Stomach (tissue), 8 donors: ENCODE measurements at regions not wholly inside any gene's neighbourhood (a gene's known extent, or its start where the extent isn't known, plus 50 kb on each side); places are given as distances from the start of the nearest gene placed in this dataset.

ENCODE experiments used
- DNase-seq, 2 donors: peaks; one replicate each; pipeline versions ENCODE4 v3.0.0 to v3.0.0-alpha.2; 2013 to 2019
- H3K27ac ChIP-seq, 5 donors: fragments of 200-600 bp in 4 of 5; sonication (generic) in 4 of 5; one replicate each; pipeline ENCODE4 v1.5.1; 2013 to 2019; ENCODE audit warnings: mild to moderate bottlenecking in 1 of 5, moderate library complexity in 1 of 5
- H3K27me3 ChIP-seq, 3 donors: fragments of 200-600 bp; sonication (generic); one replicate each; pipeline ENCODE4 v1.5.1; 2017 to 2019; ENCODE audit warnings: mixed run types in 1 of 3
- H3K36me3 ChIP-seq, 4 donors: fragments of 200-600 bp; sonication (generic); 1 replicate in 3 of 4; 2 replicates in 1 of 4; pipeline ENCODE4 v1.5.1; 2016 to 2019
- H3K4me1 ChIP-seq, 4 donors: fragments of 200-600 bp; sonication (generic); one replicate each; pipeline ENCODE4 v1.5.1; 2016 to 2019
- H3K4me3 ChIP-seq, 4 donors: fragments of 200-600 bp; sonication (generic) in 3 of 4; one replicate each; pipeline ENCODE4 v1.5.1; 2016 to 2019; ENCODE audit warnings: mild to moderate bottlenecking in 1 of 4
- H3K9me3 ChIP-seq, 4 donors: fragments of 200-600 bp; sonication (generic); one replicate each; pipeline ENCODE4 v1.5.1; 2016 to 2019
- EP300 ChIP-seq: sonication (generic); formaldehyde crosslinking; IDR thresholded peaks from one replicate; pipeline ENCODE4 v1.6.1; 2017; ENCODE audit warnings: antibody characterized with exemption
- POLR2A ChIP-seq, 4 donors: fragments of 450-650 bp; IDR thresholded peaks; one replicate each; pipeline ENCODE4 v1.6.1; 2016; ENCODE audit warnings: antibody characterized with exemption in 4 of 4, control low read depth in 2 of 4, mild to moderate bottlenecking in 1 of 4, moderate library complexity in 1 of 4
- POLR2AphosphoS5 ChIP-seq, 3 donors: sonication (generic); formaldehyde crosslinking; IDR thresholded peaks; one replicate each; pipeline ENCODE4 v1.6.1; 2016; ENCODE audit warnings: antibody characterized with exemption in 3 of 3
- WGBS, 5 donors: extraction: QIAGEN DNeasy Blood & Tissue Kit in 3 of 5; methylation state at CpG; one replicate each; pipeline versions ENCODE4 v1.1.5 to v1.1.7; 2013 to 2018; 5-methylcytosine and 5-hydroxymethylcytosine counted together
- intact Hi-C: fragments of 100-400 bp; cut with DNase I; formaldehyde crosslinking; loops from one replicate; pipeline ENCODE4 v1.15.1; 2023; ENCODE audit warnings: low total_unique reads
- TF ChIP-seq, protein P1 (sequence below), 7 experiments: fragments of 450-650 bp in 4 of 7; fragments of 200-600 bp in 3 of 7; sonication (generic) in 3 of 7; IDR thresholded peaks; one replicate each; pipeline ENCODE4 v1.5.1; 2016 to 2019; ENCODE audit warnings: antibody characterized with exemption in 7 of 7, control low read depth in 2 of 7, mild to moderate bottlenecking in 1 of 7
- donor health status: healthy with polysubstance abuse.
- donor health status: Bipolar disorder and iron deficiency.
- donor health status: healthy.

GRCh38 chr9:31005086-31005665 lies 1379.3 kb upstream of the ACO1 start:
- no peak overlapping the region for H3K27ac ChIP-seq
- H3K36me3 ChIP-seq = no peaks in the 10 kb centered on the region
- no peak for TF ChIP-seq POLR2A (IDR thresholded peaks at IDR 0.05)
- TF ChIP-seq EP300 = no peak
- TF ChIP-seq, protein P1, sequence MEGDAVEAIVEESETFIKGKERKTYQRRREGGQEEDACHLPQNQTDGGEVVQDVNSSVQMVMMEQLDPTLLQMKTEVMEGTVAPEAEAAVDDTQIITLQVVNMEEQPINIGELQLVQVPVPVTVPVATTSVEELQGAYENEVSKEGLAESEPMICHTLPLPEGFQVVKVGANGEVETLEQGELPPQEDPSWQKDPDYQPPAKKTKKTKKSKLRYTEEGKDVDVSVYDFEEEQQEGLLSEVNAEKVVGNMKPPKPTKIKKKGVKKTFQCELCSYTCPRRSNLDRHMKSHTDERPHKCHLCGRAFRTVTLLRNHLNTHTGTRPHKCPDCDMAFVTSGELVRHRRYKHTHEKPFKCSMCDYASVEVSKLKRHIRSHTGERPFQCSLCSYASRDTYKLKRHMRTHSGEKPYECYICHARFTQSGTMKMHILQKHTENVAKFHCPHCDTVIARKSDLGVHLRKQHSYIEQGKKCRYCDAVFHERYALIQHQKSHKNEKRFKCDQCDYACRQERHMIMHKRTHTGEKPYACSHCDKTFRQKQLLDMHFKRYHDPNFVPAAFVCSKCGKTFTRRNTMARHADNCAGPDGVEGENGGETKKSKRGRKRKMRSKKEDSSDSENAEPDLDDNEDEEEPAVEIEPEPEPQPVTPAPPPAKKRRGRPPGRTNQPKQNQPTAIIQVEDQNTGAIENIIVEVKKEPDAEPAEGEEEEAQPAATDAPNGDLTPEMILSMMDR (IDR thresholded peaks at IDR 0.05) = no peak
- no peak for DNase-seq
- H3K9me3 ChIP-seq = no peaks in the 10 kb centered on the region
- no peak overlapping the region for H3K4me3 ChIP-seq
- 83 to 90% (median 90%) methylated on average over 4 of the region's 4 CpGs for WGBS, 5 donors
- intact Hi-C loops = no loop called here
- no peaks in the 10 kb centered on the region for H3K27me3 ChIP-seq
- no peaks in the 10 kb centered on the region for H3K4me1 ChIP-seq

- Histone ChIP-seq H3K9me3 (no peaks in the 10 kb centered on the region), H3K4me3 (no peak overlapping the region), H3K4me1 (no peaks in the 10 kb centered on the region), H3K27me3 (no peaks in the 10 kb centered on the region), H3K36me3 (no peaks in the 10 kb centered on the region), H3K27ac (no peak overlapping the region)
- intact Hi-C loops = no loop called here
- TF ChIP-seq, protein P1 (IDR thresholded peaks at IDR 0.05) = no peak
- no peak for TF ChIP-seq POLR2AphosphoS5 (IDR thresholded peaks at IDR 0.05)
- no peak for TF ChIP-seq POLR2A (IDR thresholded peaks at IDR 0.05)
- TF ChIP-seq EP300 = no peak
- DNase-seq = no peak
These were observed 1371.1 kb upstream of the ACO1 start for GRCh38 chr9:31013371-31013770.

DNA sequence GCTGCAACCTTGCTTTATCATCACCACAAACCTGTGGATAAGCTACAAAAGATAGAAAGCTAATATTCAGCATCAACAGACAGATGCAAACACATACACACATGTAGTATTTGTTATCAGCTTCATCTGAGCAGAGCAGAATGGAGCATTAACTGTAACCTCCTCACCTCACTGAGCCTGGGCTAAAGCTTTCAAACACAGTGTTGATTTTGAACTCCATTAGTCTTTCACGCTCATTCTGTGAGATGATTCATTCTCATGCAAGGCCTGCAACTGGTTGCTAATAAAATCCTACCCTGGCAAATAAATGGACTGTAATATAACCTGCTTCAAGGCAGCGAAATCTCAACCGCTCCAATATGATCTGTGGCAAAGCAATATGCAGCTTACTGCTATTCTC lies 1360.6 kb upstream of the ACO1 start:
- TF ChIP-seq POLR2A (IDR thresholded peaks at IDR 0.05) (no peak), POLR2AphosphoS5 (IDR thresholded peaks at IDR 0.05) (no peak), EP300 (no peak)
- TF ChIP-seq, protein P1 (IDR thresholded peaks at IDR 0.05) = no peak
- Histone ChIP-seq H3K9me3 (no peaks in the 10 kb centered on the region), H3K4me1 (no peaks in the 10 kb centered on the region), H3K4me3 (no peak overlapping the region), H3K27ac (no peak overlapping the region), H3K36me3 (no peaks in the 10 kb centered on the region), H3K27me3 (no peaks in the 10 kb centered on the region)
- DNase-seq = peak in 1 of 2 donors; percentile 37
- intact Hi-C loops = no loop called here
- 70 to 77% (median 75%) methylated on average over 3 of the region's 3 CpGs for WGBS, 5 donors

- 8 to 29% (median 18%) methylated on average over 1 of the region's 1 CpG for WGBS, 5 donors
- TF ChIP-seq POLR2A (IDR thresholded peaks at IDR 0.05) (no peak), EP300 (no peak), POLR2AphosphoS5 (IDR thresholded peaks at IDR 0.05) (no peak)
- TF ChIP-seq, protein P1 (IDR thresholded peaks at IDR 0.05) = no peak
- intact Hi-C loops = no loop called here
These were observed 1356.8 kb upstream of the ACO1 start for GRCh38 chr9:31027678-31028077.

More at GRCh38 chr9:31027678-31028077, 1356.8 kb upstream of the ACO1 start:
- Histone ChIP-seq H3K36me3 (no peaks in the 10 kb centered on the region), H3K4me3 (no peak overlapping the region), H3K9me3 (no peaks in the 10 kb centered on the region), H3K4me1 (peaks cover 0 to 10% (median 5%) of the 10 kb centered on the region in 4 donors), H3K27ac (no peak overlapping the region), H3K27me3 (no peaks in the 10 kb centered on the region)
- no peak for DNase-seq
